ENCODE measurements at regions not wholly inside any gene's neighbourhood (a gene's known extent, or its start where the extent isn't known, plus 50 kb on each side); places are given as distances from the start of the nearest gene placed in this dataset.

DNA sequence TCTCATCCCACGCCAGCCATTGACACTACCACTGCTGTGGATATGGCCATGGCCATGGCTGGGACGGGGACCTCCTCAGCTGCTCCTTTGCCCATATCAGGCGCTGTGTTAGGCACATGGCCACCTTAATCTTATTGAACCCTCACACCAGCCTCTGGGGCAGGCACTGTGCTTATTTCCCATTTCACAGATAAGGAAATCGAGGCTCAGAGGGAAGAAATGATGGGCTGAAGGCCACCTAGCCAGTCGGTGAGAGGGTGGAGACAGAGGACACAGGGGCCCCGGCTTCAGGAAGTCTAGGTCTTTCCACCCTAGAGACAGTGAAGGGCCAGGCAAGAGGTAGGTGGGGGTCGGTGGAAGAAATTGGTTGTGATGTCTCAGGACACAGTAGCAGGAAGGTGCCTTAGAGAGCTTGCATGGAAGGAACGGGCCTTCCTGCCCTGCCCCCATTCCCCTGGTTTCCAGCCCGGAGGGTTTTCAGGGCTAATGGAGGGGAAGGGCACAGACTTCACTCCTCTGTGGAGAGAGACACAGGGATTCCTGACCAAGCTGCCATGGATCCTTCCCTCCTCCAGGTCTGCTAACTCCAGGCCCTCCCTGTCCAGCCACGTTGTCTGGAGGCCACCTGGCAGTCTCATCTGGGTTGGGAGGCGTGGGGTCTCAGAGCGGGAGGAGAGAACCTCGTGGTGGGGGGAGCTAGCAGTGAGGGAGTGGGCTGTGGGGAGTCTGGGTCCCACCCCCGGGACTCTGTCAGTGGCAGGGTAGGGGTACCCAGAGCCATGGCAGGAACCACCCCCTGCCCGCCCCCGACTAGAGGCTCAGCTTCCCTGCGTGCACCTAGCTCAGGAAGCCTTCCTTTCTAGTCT, 120.4 kb downstream of the VEGFA start:
- no peak for TF ChIP-seq CTCF (IDR thresholded peaks at IDR 0.05)
- no peak for DNase-seq
- Histone ChIP-seq H3K27ac (no peak overlapping the region), H3K9me3 (no peaks in the 10 kb centered on the region), H3K36me3 (no peaks in the 10 kb centered on the region), H3K4me3 (no peak overlapping the region), H3K27me3 (peaks cover 0 to 49% (median 0%) of the 10 kb centered on the region in 4 donors), H3K4me1 (peaks cover 0 to 6% (median 0%) of the 10 kb centered on the region in 3 donors)
- WGBS, 2 donors = 73 to 75% methylated on average over 8 to 13 of the region's 17 CpGs
- intact Hi-C loops (cut with DNase I) = no loop called here

DNA sequence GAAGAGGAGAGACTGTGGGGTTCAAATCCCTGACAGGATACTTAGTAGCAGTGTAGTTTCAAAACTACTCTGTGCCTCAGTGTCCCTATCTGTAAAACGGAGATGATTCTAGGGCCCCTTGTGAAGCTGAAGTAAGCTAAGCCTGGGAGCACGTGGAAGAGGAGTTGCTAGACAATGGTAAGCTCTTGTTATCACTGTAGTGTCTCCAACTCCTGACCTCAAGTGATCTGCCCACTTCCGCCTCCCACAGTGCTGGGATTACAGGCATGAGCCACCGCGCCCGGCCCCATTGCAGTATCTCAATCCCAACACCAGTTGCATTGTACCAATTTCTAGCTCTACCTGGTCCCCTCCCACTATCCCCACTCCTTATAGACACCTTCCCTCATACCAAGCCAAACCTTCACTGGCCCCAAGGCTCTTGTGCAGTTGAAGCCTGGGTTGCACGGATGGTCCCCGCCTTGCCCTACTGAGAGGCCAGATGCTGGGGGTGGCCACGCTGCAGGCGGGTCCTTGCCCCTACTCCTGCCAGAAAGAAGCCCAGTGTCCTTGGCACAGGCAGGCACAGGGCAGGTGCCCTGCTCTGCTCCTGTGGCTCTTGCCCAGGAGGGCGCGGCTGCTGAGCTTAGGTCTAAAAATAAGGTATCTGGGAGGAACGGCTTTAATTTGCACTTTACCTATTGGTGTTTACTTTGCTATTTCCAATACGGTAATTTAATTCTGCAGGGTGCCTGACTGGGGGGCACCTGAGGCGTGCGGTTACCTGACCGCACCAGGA, 118.1 kb downstream of the VEGFA start:
- no peaks in the 10 kb centered on the region for H3K9me3 ChIP-seq
- 72 to 73% methylated on average over 8 to 13 of the region's 17 CpGs for WGBS, 2 donors
- H3K27me3 ChIP-seq = peaks cover 0 to 46% (median 0%) of the 10 kb centered on the region in 4 donors
- intact Hi-C loops (cut with DNase I) = no loop called here
- DNase-seq = no peak
- H3K4me1 ChIP-seq = peaks cover 0 to 19% (median 0%) of the 10 kb centered on the region in 3 donors
- H3K36me3 ChIP-seq = no peaks in the 10 kb centered on the region
- H3K27ac ChIP-seq = no peak overlapping the region
- TF ChIP-seq POLR2A (IDR thresholded peaks at IDR 0.05) (no peak), CTCF (IDR thresholded peaks at IDR 0.05) (no peak)
- H3K4me3 ChIP-seq = no peak overlapping the region

DNA sequence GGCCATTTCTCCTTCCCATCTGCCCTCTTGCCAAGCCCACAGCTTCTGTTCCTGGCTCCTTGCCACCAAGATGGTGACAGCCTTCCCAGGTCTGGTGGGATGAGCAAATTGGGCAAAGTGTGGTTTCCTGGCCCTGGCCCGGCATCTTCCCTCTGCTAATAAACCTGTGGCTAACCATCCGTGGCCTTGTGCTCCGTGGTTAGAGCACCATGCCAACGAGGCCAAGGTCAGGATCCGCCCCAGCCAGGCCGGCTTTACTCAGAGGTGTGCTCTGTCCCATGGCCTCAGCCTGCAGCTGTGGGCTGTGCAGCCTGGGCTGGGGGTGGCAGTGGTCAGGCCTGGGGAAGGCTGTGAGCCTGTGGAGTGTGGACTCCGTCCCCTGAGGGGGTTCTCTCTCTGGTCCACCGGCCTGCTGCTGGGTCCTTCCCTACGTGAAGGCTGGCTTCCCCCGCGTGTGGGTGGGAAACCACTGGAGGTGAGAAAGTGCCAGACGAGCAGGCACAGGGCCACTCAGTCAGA, 117.4 kb downstream of the VEGFA start:
- Histone ChIP-seq H3K9me3 (no peaks in the 10 kb centered on the region), H3K27me3 (peaks cover 0 to 39% (median 0%) of the 10 kb centered on the region in 4 donors), H3K36me3 (no peaks in the 10 kb centered on the region), H3K4me3 (no peak overlapping the region), H3K27ac (no peak overlapping the region), H3K4me1 (peaks cover 0 to 19% (median 0%) of the 10 kb centered on the region in 3 donors)
- intact Hi-C loops (cut with DNase I) = no loop called here
- 80% methylated on average over 1 of the region's 12 CpGs; no CpG with 5 or more reads in 1 of the 2 donors for WGBS, 2 donors
- TF ChIP-seq CTCF (IDR thresholded peaks at IDR 0.05) (no peak), POLR2A (IDR thresholded peaks at IDR 0.05) (no peak)
- no peak for DNase-seq

- Histone ChIP-seq H3K4me1 (peaks cover 0 to 19% (median 0%) of the 10 kb centered on the region in 3 donors), H3K27me3 (peaks cover 0 to 34% (median 0%) of the 10 kb centered on the region in 4 donors), H3K4me3 (no peak overlapping the region), H3K27ac (no peak overlapping the region), H3K9me3 (no peaks in the 10 kb centered on the region), H3K36me3 (no peaks in the 10 kb centered on the region)
- intact Hi-C loops (cut with DNase I) = no loop called here
- 76 to 88% methylated on average over 4 to 7 of the region's 7 CpGs for WGBS, 2 donors
- no peak for TF ChIP-seq CTCF (IDR thresholded peaks at IDR 0.05)
- no peak for TF ChIP-seq POLR2A (IDR thresholded peaks at IDR 0.05)
- DNase-seq = no peak
Observed at GRCh38 chr6:43886717-43887339, 116.8 kb downstream of the VEGFA start.

Measured in esophagus squamous epithelium (tissue), 5 donors.